Glutamatergic neuron (in vitro differentiated cells): ENCODE measurements at regions not wholly inside any gene's neighbourhood (a gene's known extent, or its start where the extent isn't known, plus 50 kb on each side); places are given as distances from the start of the nearest gene placed in this dataset.

Experiments used
- DNase-seq: peaks from one replicate; pipeline ENCODE4 v3.0.0; 2022
- H3K27ac Mint-ChIP-seq: one replicate; pipeline ENCODE4 v1.8.0; 2020; ENCODE audit warnings: mild to moderate bottlenecking, mixed read lengths, inconsistent platforms; ENCODE audit not compliant: unreplicated experiment
- H3K27me3 Mint-ChIP-seq: one replicate; pipeline ENCODE4 v1.8.0; 2020; ENCODE audit warnings: mild to moderate bottlenecking, moderate library complexity, mixed read lengths, inconsistent platforms; ENCODE audit not compliant: unreplicated experiment
- H3K36me3 Mint-ChIP-seq: one replicate; pipeline ENCODE4 v1.8.0; 2020; ENCODE audit warnings: mild to moderate bottlenecking, mixed read lengths, inconsistent platforms; ENCODE audit not compliant: unreplicated experiment
- H3K4me1 Mint-ChIP-seq: one replicate; pipeline ENCODE4 v1.8.0; 2020; ENCODE audit warnings: mild to moderate bottlenecking, low read depth, mixed read lengths, inconsistent platforms; ENCODE audit not compliant: unreplicated experiment
- H3K4me3 Mint-ChIP-seq: one replicate; pipeline ENCODE4 v1.8.0; 2020; ENCODE audit warnings: mild to moderate bottlenecking, mixed read lengths, inconsistent platforms; ENCODE audit not compliant: unreplicated experiment
- H3K9me3 Mint-ChIP-seq: one replicate; pipeline ENCODE4 v1.8.0; 2020; ENCODE audit warnings: mild to moderate bottlenecking, moderate library complexity, mixed read lengths, inconsistent platforms; ENCODE audit not compliant: unreplicated experiment
- CTCF ChIP-seq: fragments of 200-600 bp; sonication (generic); IDR thresholded peaks from one replicate; pipeline ENCODE4 v1.5.0; 2021; ENCODE audit not compliant: partially characterized antibody, unreplicated experiment

- H3K4me1 Mint-ChIP-seq = no peaks in the 10 kb centered on the region
- H3K36me3 Mint-ChIP-seq = peaks cover 20% of the 10 kb centered on the region
- H3K4me3 Mint-ChIP-seq = no peak overlapping the region
- no peaks in the 10 kb centered on the region for H3K9me3 Mint-ChIP-seq
- DNase-seq = no peak
- no peak for TF ChIP-seq CTCF
- H3K27ac Mint-ChIP-seq = no peak overlapping the region
- peaks cover 4% of the 10 kb centered on the region for H3K27me3 Mint-ChIP-seq
These were observed 66.8 kb upstream of the ALDH1A3 start for GRCh38 chr15:100812802-100813201.

GRCh38 chr15:100818927-100819326 is 60.7 kb upstream of the ALDH1A3 start:
- H3K36me3 Mint-ChIP-seq = peaks cover 13% of the 10 kb centered on the region
- no peaks in the 10 kb centered on the region for H3K4me1 Mint-ChIP-seq
- no peak for TF ChIP-seq CTCF
- H3K9me3 Mint-ChIP-seq = no peaks in the 10 kb centered on the region
- peaks cover 2% of the 10 kb centered on the region for H3K27me3 Mint-ChIP-seq
- H3K27ac Mint-ChIP-seq = no peak overlapping the region
- no peak overlapping the region for H3K4me3 Mint-ChIP-seq
- no peak for DNase-seq

GRCh38 chr15:100820528-100820927 is 59.1 kb upstream of the ALDH1A3 start:
- Mint-ChIP-seq H3K4me1 (no peaks in the 10 kb centered on the region), H3K27me3 (no peaks in the 10 kb centered on the region), H3K27ac (no peak overlapping the region), H3K4me3 (no peak overlapping the region), H3K9me3 (no peaks in the 10 kb centered on the region), H3K36me3 (peaks cover 5% of the 10 kb centered on the region)
- no peak for DNase-seq
- TF ChIP-seq CTCF = no peak

GRCh38 chr15:100821327-100821726 is 58.3 kb upstream of the ALDH1A3 start:
- Mint-ChIP-seq H3K27me3 (no peaks in the 10 kb centered on the region), H3K4me1 (no peaks in the 10 kb centered on the region), H3K27ac (no peak overlapping the region), H3K4me3 (no peak overlapping the region), H3K9me3 (no peaks in the 10 kb centered on the region), H3K36me3 (no peaks in the 10 kb centered on the region)
- TF ChIP-seq CTCF = no peak
- DNase-seq = no peak

- no peak overlapping the region for H3K27ac Mint-ChIP-seq
- H3K4me1 Mint-ChIP-seq = no peaks in the 10 kb centered on the region
- no peak for DNase-seq
- no peaks in the 10 kb centered on the region for H3K27me3 Mint-ChIP-seq
- H3K4me3 Mint-ChIP-seq = no peak overlapping the region
- TF ChIP-seq CTCF = no peak
- peaks cover 4% of the 10 kb centered on the region for H3K36me3 Mint-ChIP-seq
- H3K9me3 Mint-ChIP-seq = no peaks in the 10 kb centered on the region
These were observed 55.4 kb upstream of the ALDH1A3 start for GRCh38 chr15:100824211-100824610.
